GM19395 (cell line): ENCODE measurements at regions not wholly inside any gene's neighbourhood (a gene's known extent, or its start where the extent isn't known, plus 50 kb on each side); places are given as distances from the start of the nearest gene placed in this dataset.
"Not testable (repeated sequence)": the region's sequence is repeated elsewhere in the genome, so short reads cannot be mapped to it uniquely, and the experiment has no call there.

ENCODE experiments used
- ATAC-seq: cut with Tn5 transposase; IDR thresholded peaks from one replicate; pipeline ENCODE4 v1.9.1; 2021; ENCODE audit warnings: mild to moderate bottlenecking, moderate library complexity; ENCODE audit not compliant: unreplicated experiment

GRCh38 chr10:4403638-4404252 lies 422.3 kb upstream of the AKR1E2 start:
- ATAC-seq, result no peak

GRCh38 chr10:4401080-4401479 lies 424.9 kb upstream of the AKR1E2 start:
- not testable (repeated sequence) for ATAC-seq

GRCh38 chr10:4399556-4399955 lies 426.5 kb upstream of the AKR1E2 start:
- ATAC-seq, result no peak

GRCh38 chr10:4398602-4399001 lies 427.4 kb upstream of the AKR1E2 start:
- no peak for ATAC-seq

- no peak for ATAC-seq
Observed at GRCh38 chr10:4397337-4397736, 428.7 kb upstream of the AKR1E2 start.

GRCh38 chr10:4396401-4397283 lies 429.4 kb upstream of the AKR1E2 start:
- no peak for ATAC-seq

GRCh38 chr10:4395731-4396130 lies 430.3 kb upstream of the AKR1E2 start:
- no peak for ATAC-seq

GRCh38 chr10:4394455-4394854 lies 431.6 kb upstream of the AKR1E2 start:
- ATAC-seq, result not testable (repeated sequence)

- ATAC-seq, result no peak
Observed at GRCh38 chr10:4391683-4392082, 434.3 kb upstream of the AKR1E2 start.

GRCh38 chr10:4390219-4390618 lies 435.8 kb upstream of the AKR1E2 start:
- ATAC-seq, result no peak

GRCh38 chr10:4385231-4385870 lies 440.7 kb upstream of the AKR1E2 start:
- no peak for ATAC-seq

- no peak for ATAC-seq
Observed at GRCh38 chr10:4384245-4384644, 441.8 kb upstream of the AKR1E2 start.

GRCh38 chr10:4383651-4384098 lies 442.3 kb upstream of the AKR1E2 start:
- no peak for ATAC-seq

- no peak for ATAC-seq
Observed at GRCh38 chr10:4382811-4383210, 443.2 kb upstream of the AKR1E2 start.

GRCh38 chr10:4373612-4374011 lies 452.4 kb upstream of the AKR1E2 start:
- no peak for ATAC-seq

GRCh38 chr10:4373098-4373497 lies 452.9 kb upstream of the AKR1E2 start:
- no peak for ATAC-seq

- no peak for ATAC-seq
Observed at GRCh38 chr10:4372601-4373000, 453.4 kb upstream of the AKR1E2 start.

GRCh38 chr10:4371691-4372295 lies 454.2 kb upstream of the AKR1E2 start:
- ATAC-seq, result no peak

- no peak for ATAC-seq
Observed at GRCh38 chr10:4370376-4370775, 455.6 kb upstream of the AKR1E2 start.

- no peak for ATAC-seq
Observed at GRCh38 chr10:4361581-4361980, 464.4 kb upstream of the AKR1E2 start.

GRCh38 chr10:4359003-4359402 lies 467.0 kb upstream of the AKR1E2 start:
- ATAC-seq, result no peak
